ENCODE measurements at regions not wholly inside any gene's neighbourhood (a gene's known extent, or its start where the extent isn't known, plus 50 kb on each side); places are given as distances from the start of the nearest gene placed in this dataset.

DNA sequence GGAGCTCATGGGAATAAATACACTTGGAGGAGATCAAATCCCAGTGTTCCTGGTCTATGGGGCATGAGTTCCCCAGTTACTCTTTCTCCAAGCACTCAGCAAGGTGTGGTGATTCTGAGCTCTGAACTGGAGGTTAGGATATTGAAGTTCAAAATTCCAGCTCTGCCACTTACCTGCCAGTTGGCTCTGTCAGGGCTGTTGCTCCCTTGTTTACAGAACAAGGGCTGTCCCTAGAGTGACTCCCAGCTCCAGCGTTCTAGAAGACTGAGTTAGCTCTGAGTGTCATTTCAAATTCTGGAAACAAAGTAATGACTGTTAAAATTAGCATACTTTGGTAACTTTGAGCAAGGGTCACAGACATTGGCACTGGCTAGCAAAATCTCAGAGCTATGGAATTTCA lies 69.7 kb upstream of the ZBED5 start:
- TF ChIP-seq, protein P1, sequence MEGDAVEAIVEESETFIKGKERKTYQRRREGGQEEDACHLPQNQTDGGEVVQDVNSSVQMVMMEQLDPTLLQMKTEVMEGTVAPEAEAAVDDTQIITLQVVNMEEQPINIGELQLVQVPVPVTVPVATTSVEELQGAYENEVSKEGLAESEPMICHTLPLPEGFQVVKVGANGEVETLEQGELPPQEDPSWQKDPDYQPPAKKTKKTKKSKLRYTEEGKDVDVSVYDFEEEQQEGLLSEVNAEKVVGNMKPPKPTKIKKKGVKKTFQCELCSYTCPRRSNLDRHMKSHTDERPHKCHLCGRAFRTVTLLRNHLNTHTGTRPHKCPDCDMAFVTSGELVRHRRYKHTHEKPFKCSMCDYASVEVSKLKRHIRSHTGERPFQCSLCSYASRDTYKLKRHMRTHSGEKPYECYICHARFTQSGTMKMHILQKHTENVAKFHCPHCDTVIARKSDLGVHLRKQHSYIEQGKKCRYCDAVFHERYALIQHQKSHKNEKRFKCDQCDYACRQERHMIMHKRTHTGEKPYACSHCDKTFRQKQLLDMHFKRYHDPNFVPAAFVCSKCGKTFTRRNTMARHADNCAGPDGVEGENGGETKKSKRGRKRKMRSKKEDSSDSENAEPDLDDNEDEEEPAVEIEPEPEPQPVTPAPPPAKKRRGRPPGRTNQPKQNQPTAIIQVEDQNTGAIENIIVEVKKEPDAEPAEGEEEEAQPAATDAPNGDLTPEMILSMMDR (IDR thresholded peaks at IDR 0.05; ENCODE audit: control extremely low read depth, extremely low read depth): no peak
- no peak overlapping the region for H3K9ac ChIP-seq (ENCODE audit: insufficient read depth in 1 of 2, low read length in 2 of 2)
- no peak overlapping the region for H3K4me3 ChIP-seq
- DNase-seq (peak in 1 of 3 donors; percentile 14), ATAC-seq (ENCODE audit: insufficient read depth, low FRiP score) (no peak)
- no peaks in the 10 kb centered on the region for H3K9me3 ChIP-seq (ENCODE audit: control insufficient read depth in 4 of 4, insufficient read depth in 3 of 4, low read length in 3 of 4)
- H3K36me3 ChIP-seq (ENCODE audit: control insufficient read depth in 4 of 4, insufficient read depth in 4 of 4, low read length in 4 of 4): no peaks in the 10 kb centered on the region
- peaks cover 0 to 10% (median 2%) of the 10 kb centered on the region in 5 donors for H3K4me1 ChIP-seq (ENCODE audit: control insufficient read depth in 5 of 5, insufficient read depth in 5 of 5, low read length in 5 of 5)
- WGBS, 2 donors: 39 to 72% methylated on average over 1 of the region's 1 CpG
- no peak overlapping the region for H3K27ac ChIP-seq (ENCODE audit: low read depth in 1 of 2, low read length in 1 of 2)
- H3K27me3 ChIP-seq (ENCODE audit: control insufficient read depth in 3 of 3, insufficient read depth in 3 of 3, low read length in 2 of 3): no peaks in the 10 kb centered on the region

DNA sequence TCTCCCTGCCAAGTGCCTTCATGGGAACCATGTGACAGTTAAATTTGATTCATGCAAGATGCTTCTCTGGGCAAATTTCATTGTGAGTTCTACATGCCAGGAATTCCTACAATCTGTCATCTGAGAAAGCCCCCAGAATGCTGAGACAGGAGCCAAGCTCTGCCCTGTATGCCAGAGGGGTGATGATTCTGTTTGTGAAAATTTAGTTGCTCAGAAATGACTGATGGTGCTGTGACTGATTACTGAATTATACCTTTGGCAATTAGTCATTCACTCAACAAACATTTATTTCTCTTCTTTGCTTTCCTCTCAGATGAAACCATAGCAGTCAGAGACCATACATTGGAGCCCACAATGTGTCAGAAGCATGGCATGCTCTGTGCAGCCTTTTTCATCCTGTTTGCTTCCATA lies 69.0 kb upstream of the ZBED5 start:
- no peak for ATAC-seq (ENCODE audit: insufficient read depth, low FRiP score)

DNA sequence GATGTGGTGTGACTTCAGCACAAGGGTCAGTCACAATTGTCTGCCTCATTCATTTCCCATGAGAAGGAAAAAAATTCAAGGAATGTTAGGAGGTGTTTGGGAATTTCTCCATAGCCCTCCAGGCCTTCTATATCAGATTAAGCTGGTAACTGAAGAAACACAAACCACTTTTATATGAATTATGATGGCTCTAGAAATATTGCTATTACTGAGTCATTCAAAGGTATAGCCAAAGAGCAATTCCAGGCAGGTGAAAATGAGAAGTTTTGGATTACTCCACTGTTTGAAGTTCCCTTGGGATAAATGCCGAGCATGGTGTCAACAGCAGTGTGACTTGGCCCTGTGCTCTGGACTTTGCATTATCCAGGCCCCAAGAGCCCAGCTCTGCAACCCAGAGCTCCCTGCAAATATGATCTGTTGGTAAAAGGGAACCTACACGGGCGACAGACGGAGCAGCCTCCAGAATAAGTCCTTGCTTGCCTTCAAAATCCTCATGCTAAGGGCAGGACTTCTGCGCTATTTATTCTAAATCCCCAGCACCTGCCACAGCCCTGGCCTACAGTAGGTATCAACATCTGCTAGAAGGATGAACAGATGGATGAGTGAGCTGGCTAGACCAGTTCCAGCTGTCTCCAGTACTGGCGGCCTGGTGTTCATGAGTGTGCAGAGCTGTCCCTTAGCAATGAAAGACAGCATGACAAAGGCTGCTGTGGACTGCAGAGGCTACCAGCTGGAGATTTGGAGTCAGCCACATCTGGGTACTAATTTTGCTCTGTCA lies 67.5 kb upstream of the ZBED5 start:
- TF ChIP-seq, protein P1 (IDR thresholded peaks at IDR 0.05; ENCODE audit: control extremely low read depth, extremely low read depth): no peak
- Histone ChIP-seq H3K9ac (ENCODE audit: insufficient read depth in 1 of 2, low read length in 2 of 2) (no peak overlapping the region), H3K4me3 (no peak overlapping the region), H3K27ac (ENCODE audit: low read depth in 1 of 2, low read length in 1 of 2) (no peak overlapping the region), H3K27me3 (ENCODE audit: control insufficient read depth in 3 of 3, insufficient read depth in 3 of 3, low read length in 2 of 3) (no peaks in the 10 kb centered on the region), H3K4me1 (ENCODE audit: control insufficient read depth in 5 of 5, insufficient read depth in 5 of 5, low read length in 5 of 5) (peaks cover 0 to 8% (median 2%) of the 10 kb centered on the region in 5 donors), H3K9me3 (ENCODE audit: control insufficient read depth in 4 of 4, insufficient read depth in 3 of 4, low read length in 3 of 4) (no peaks in the 10 kb centered on the region), H3K36me3 (ENCODE audit: control insufficient read depth in 4 of 4, insufficient read depth in 4 of 4, low read length in 4 of 4) (no peaks in the 10 kb centered on the region)
- no peak for DNase-seq
- whole genome bisulfite sequencing, 2 donors: 87 to 96% methylated on average over 6 of the region's 6 CpGs
- no peak for ATAC-seq (ENCODE audit: insufficient read depth, low FRiP score)

More for the DNA sequence above, 69.0 kb upstream of the ZBED5 start:
- Histone ChIP-seq H3K36me3 (ENCODE audit: control insufficient read depth in 4 of 4, insufficient read depth in 4 of 4, low read length in 4 of 4) (no peaks in the 10 kb centered on the region), H3K4me1 (ENCODE audit: control insufficient read depth in 5 of 5, insufficient read depth in 5 of 5, low read length in 5 of 5) (peaks cover 0 to 8% (median 2%) of the 10 kb centered on the region in 5 donors), H3K9me3 (ENCODE audit: control insufficient read depth in 4 of 4, insufficient read depth in 3 of 4, low read length in 3 of 4) (no peaks in the 10 kb centered on the region), H3K27ac (ENCODE audit: low read depth in 1 of 2, low read length in 1 of 2) (no peak overlapping the region), H3K9ac (ENCODE audit: insufficient read depth in 1 of 2, low read length in 2 of 2) (no peak overlapping the region), H3K27me3 (ENCODE audit: control insufficient read depth in 3 of 3, insufficient read depth in 3 of 3, low read length in 2 of 3) (no peaks in the 10 kb centered on the region), H3K4me3 (no peak overlapping the region)
- DNase-seq: no peak
- TF ChIP-seq, protein P1 (IDR thresholded peaks at IDR 0.05; ENCODE audit: control extremely low read depth, extremely low read depth): no peak

DNA sequence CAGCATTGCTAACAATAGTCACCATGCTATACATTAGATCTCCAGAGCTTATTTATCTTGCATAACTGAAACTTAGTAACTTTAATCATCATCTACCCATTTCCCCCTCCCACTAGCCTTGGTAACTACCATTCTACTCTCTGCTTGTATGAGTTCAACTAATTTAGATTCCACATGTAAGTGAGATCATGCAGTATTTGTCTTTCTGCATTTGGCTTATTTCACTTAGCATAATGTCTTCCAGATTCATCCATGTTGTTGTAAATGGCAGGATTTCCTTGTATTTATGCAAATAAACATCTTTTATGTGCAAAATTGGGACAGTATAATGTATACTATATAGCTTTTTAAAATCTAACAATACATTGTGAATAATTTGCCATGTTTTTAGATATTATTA lies 66.0 kb upstream of the ZBED5 start:
- Histone ChIP-seq H3K9ac (ENCODE audit: insufficient read depth in 1 of 2, low read length in 2 of 2) (no peak overlapping the region), H3K9me3 (ENCODE audit: control insufficient read depth in 4 of 4, insufficient read depth in 3 of 4, low read length in 3 of 4) (no peaks in the 10 kb centered on the region), H3K4me1 (ENCODE audit: control insufficient read depth in 5 of 5, insufficient read depth in 5 of 5, low read length in 5 of 5) (peaks cover 0 to 8% (median 0%) of the 10 kb centered on the region in 5 donors), H3K27me3 (ENCODE audit: control insufficient read depth in 3 of 3, insufficient read depth in 3 of 3, low read length in 2 of 3) (no peaks in the 10 kb centered on the region), H3K4me3 (no peak overlapping the region), H3K27ac (ENCODE audit: low read depth in 1 of 2, low read length in 1 of 2) (no peak overlapping the region), H3K36me3 (ENCODE audit: control insufficient read depth in 4 of 4, insufficient read depth in 4 of 4, low read length in 4 of 4) (no peaks in the 10 kb centered on the region)
- TF ChIP-seq, protein P1 (IDR thresholded peaks at IDR 0.05; ENCODE audit: control extremely low read depth, extremely low read depth): no peak
- ATAC-seq (ENCODE audit: insufficient read depth, low FRiP score): no peak
- DNase-seq: no peak

Data from lung (tissue), 11 donors.